OCI-LY7 (cell line): ENCODE measurements at regions not wholly inside any gene's neighbourhood (a gene's known extent, or its start where the extent isn't known, plus 50 kb on each side); places are given as distances from the start of the nearest gene placed in this dataset.

Source experiments
- BruUV-seq: library from RNA; stranded (reverse); fragments of 400-500 nt; replicated peaks from 2 replicates; lab custom pipeline; 2021; lab: Mats Ljungman, UMichigan
- CTCF ChIA-PET: fragments of 300-600 bp; sonication (Branson Sonifier 250); formaldehyde crosslinking; loops from one replicate; lab custom pipeline; 2022; ENCODE audit warnings: antibody characterized with exemption; ENCODE audit not compliant: unreplicated experiment; lab: Charles Lee
- POLR2A ChIA-PET: fragments of 300-600 bp; sonication (Branson Sonifier 250); formaldehyde crosslinking; loops from one replicate; lab custom pipeline; 2022; ENCODE audit warnings: antibody characterized with exemption; lab: Charles Lee
- DNase-seq: peaks from one replicate; pipeline ENCODE4 v3.0.0-alpha.2; 2015; ENCODE audit warnings: low spot score
- H2AFZ ChIP-seq: fragments of 200-600 bp; sonication (generic), shearing (Covaris generic); 2 replicates; pipeline ENCODE4 v1.6.1; 2014; ENCODE audit warnings: mild to moderate bottlenecking, antibody characterized with exemption, low read length, moderate library complexity
- H3K27ac ChIP-seq: fragments of 200-600 bp; sonication (generic); 2 replicates; pipeline ENCODE4 v1.5.1; 2014; ENCODE audit warnings: mixed run types, low read depth, mild to moderate bottlenecking, moderate library complexity, low read length, inconsistent platforms; ENCODE audit not compliant: poor library complexity, severe bottlenecking
- H3K36me3 ChIP-seq: fragments of 200-600 bp; sonication (generic); 2 replicates; pipeline ENCODE4 v1.6.1; 2014; ENCODE audit warnings: mild to moderate bottlenecking, antibody characterized with exemption, low read length, moderate library complexity, mixed read lengths; ENCODE audit not compliant: insufficient read depth
- H3K4me1 ChIP-seq: fragments of 200-600 bp; sonication (generic); 2 replicates; pipeline ENCODE4 v1.5.1; 2014; ENCODE audit warnings: mild to moderate bottlenecking, low read length; ENCODE audit not compliant: insufficient read depth, poor library complexity, severe bottlenecking
- H3K4me2 ChIP-seq: fragments of 200-600 bp; sonication (generic); 2 replicates; pipeline ENCODE4 v1.6.1; 2014; ENCODE audit warnings: mild to moderate bottlenecking, low read length
- H3K4me3 ChIP-seq: fragments of 200-600 bp; sonication (generic); 2 replicates; pipeline ENCODE4 v1.5.1; 2014; ENCODE audit warnings: mild to moderate bottlenecking, low read depth, low read length; ENCODE audit not compliant: poor library complexity, severe bottlenecking
- H3K79me2 ChIP-seq: fragments of 200-600 bp; sonication (generic); 2 replicates; pipeline ENCODE4 v1.6.1; 2016; ENCODE audit warnings: low read depth, mild to moderate bottlenecking, low read length, moderate library complexity, mixed read lengths; ENCODE audit not compliant: insufficient read depth
- H3K9me2 ChIP-seq: fragments of 200-600 bp; sonication (generic); 2 replicates; pipeline ENCODE4 v1.6.1; 2016; ENCODE audit warnings: mild to moderate bottlenecking, low read length, mixed read lengths; ENCODE audit not compliant: insufficient read depth
- H3K9me3 ChIP-seq: fragments of 200-600 bp; sonication (generic); 2 replicates; pipeline ENCODE4 v1.6.1; 2014; ENCODE audit warnings: mild to moderate bottlenecking, mixed run types, low read length, mixed read lengths
- H4K20me1 ChIP-seq: fragments of 200-600 bp; sonication (generic); 2 replicates; pipeline ENCODE4 v1.6.1; 2014; ENCODE audit warnings: mild to moderate bottlenecking, antibody characterized with exemption, low read length, moderate library complexity, mixed read lengths; ENCODE audit not compliant: insufficient read depth
- EZH2phosphoT487 ChIP-seq: fragments of 200-600 bp; sonication (generic); IDR thresholded peaks from 2 replicates; pipeline ENCODE4 v1.6.1; 2018; ENCODE audit warnings: low read depth, borderline replicate concordance, mild to moderate bottlenecking, mixed run types, antibody characterized with exemption, low read length, moderate library complexity, mixed read lengths
- intact Hi-C: fragments of 100-400 bp; cut with micrococcal nuclease; formaldehyde crosslinking; loops from one replicate; pipeline ENCODE4 v1.10.0; 2022; ENCODE audit not compliant: unreplicated experiment
- TF ChIP-seq, protein P1 (sequence below): fragments of 200-600 bp; sonication (generic); conservative IDR thresholded peaks from 2 replicates; pipeline ENCODE4 v1.5.1; 2014; ENCODE audit warnings: mild to moderate bottlenecking, antibody characterized with exemption, low read length, moderate library complexity, mixed read lengths

DNA sequence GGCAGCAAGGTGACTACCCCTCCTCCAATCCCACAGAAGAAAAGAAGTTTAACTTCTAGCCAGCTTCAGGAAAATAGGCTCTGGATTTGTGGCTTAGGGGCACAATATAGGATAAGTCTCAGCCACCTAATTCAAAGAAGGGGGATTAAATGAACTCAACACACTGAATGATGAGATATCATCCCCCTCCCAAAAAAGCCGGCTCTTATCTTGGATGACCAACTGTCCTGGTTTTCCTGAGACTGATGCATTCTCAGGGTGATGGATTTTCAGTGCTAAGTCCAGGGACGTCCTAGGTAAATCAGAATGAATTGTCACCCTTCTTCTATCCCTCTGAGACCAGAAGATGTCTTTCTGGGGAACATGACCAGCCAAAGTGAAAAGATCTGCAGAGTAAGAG lies 487.0 kb upstream of the PROK2 start:
- no peak for DNase-seq
- no peak overlapping the region for H3K4me2 ChIP-seq
- POLR2A ChIA-PET, result interaction anchor here (0.8 kb wide), 1 partner anchor 17 kb away, joined by 3 read pairs; no protein-coding TSS in a partner anchor
- H3K79me2 ChIP-seq, result no peaks in the 10 kb centered on the region
- H3K4me1 ChIP-seq, result peaks cover 10% of the 10 kb centered on the region
- no peak overlapping the region for H3K27ac ChIP-seq
- no peak overlapping the region for H3K4me3 ChIP-seq
- H3K9me2 ChIP-seq, result no peaks in the 10 kb centered on the region
- H3K9me3 ChIP-seq, result no peaks in the 10 kb centered on the region
- BruUV-seq, result no TSS peak
- H2AFZ ChIP-seq, result no peak overlapping the region
- CTCF ChIA-PET, result no interaction called here
- no peaks in the 10 kb centered on the region for H3K36me3 ChIP-seq
- no peaks in the 10 kb centered on the region for H4K20me1 ChIP-seq
- TF ChIP-seq EZH2phosphoT487, result no peak
- TF ChIP-seq, protein P1, sequence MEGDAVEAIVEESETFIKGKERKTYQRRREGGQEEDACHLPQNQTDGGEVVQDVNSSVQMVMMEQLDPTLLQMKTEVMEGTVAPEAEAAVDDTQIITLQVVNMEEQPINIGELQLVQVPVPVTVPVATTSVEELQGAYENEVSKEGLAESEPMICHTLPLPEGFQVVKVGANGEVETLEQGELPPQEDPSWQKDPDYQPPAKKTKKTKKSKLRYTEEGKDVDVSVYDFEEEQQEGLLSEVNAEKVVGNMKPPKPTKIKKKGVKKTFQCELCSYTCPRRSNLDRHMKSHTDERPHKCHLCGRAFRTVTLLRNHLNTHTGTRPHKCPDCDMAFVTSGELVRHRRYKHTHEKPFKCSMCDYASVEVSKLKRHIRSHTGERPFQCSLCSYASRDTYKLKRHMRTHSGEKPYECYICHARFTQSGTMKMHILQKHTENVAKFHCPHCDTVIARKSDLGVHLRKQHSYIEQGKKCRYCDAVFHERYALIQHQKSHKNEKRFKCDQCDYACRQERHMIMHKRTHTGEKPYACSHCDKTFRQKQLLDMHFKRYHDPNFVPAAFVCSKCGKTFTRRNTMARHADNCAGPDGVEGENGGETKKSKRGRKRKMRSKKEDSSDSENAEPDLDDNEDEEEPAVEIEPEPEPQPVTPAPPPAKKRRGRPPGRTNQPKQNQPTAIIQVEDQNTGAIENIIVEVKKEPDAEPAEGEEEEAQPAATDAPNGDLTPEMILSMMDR, result no peak
- intact Hi-C loops, result no loop called here

GRCh38 chr3:72271216-72271615 lies 486.3 kb upstream of the PROK2 start:
- Histone ChIP-seq H3K9me2 (no peaks in the 10 kb centered on the region), H3K79me2 (no peaks in the 10 kb centered on the region), H3K36me3 (no peaks in the 10 kb centered on the region), H4K20me1 (no peaks in the 10 kb centered on the region), H3K4me1 (peaks cover 10% of the 10 kb centered on the region), H3K9me3 (no peaks in the 10 kb centered on the region), H2AFZ (no peak overlapping the region), H3K4me2 (no peak overlapping the region), H3K27ac (no peak overlapping the region), H3K4me3 (no peak overlapping the region)
- TF ChIP-seq, protein P1, result no peak
- no peak for TF ChIP-seq EZH2phosphoT487
- DNase-seq, result no peak
- POLR2A ChIA-PET, result interaction anchor here (0.6 to 0.8 kb wide), 2 partner anchors 17 to 351 kb away, joined by 3 read pairs; no protein-coding TSS in a partner anchor
- CTCF ChIA-PET, result interaction anchor here (0.6 kb wide), 1 partner anchor 106 kb away, joined by 3 read pairs; no protein-coding TSS in a partner anchor
- BruUV-seq, result no TSS peak
- intact Hi-C loops, result no loop called here

DNA sequence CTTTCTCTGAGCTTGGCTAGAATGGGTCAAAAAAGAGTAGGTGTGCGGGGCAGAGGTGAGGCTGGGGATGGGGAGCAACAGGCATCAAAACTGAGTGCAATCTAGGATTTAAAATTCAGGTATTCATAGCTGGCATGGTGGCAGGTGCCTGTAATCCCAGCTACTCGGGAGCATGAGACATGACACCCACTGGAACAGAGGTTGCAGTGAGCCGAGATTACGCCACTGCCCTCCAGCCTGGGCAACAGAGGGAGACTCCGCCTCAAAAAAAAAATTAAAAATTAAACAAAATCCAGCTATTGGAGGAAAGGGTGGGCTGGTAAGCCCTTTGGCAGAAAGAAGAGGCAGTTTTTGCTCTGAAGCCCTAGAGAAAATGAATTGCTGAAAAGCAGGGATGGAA lies 485.8 kb upstream of the PROK2 start:
- H2AFZ ChIP-seq, result no peak overlapping the region
- ChIA-PET POLR2A (interaction anchor here (0.6 kb wide), 1 partner anchor 351 kb away, joined by 3 read pairs; no protein-coding TSS in a partner anchor), CTCF (interaction anchor here (0.6 kb wide), 1 partner anchor 106 kb away, joined by 3 read pairs; no protein-coding TSS in a partner anchor)
- no peaks in the 10 kb centered on the region for H3K79me2 ChIP-seq
- no peaks in the 10 kb centered on the region for H3K9me3 ChIP-seq
- H3K36me3 ChIP-seq, result no peaks in the 10 kb centered on the region
- no TSS peak for BruUV-seq
- H3K9me2 ChIP-seq, result no peaks in the 10 kb centered on the region
- no peak overlapping the region for H3K27ac ChIP-seq
- TF ChIP-seq, protein P1, result no peak
- DNase-seq, result no peak
- no peak overlapping the region for H3K4me3 ChIP-seq
- H3K4me1 ChIP-seq, result peaks cover 10% of the 10 kb centered on the region
- intact Hi-C loops, result no loop called here
- H3K4me2 ChIP-seq, result no peak overlapping the region
- H4K20me1 ChIP-seq, result no peaks in the 10 kb centered on the region
